Tibial artery (tissue), 4 donors: ENCODE measurements at regions not wholly inside any gene's neighbourhood (a gene's known extent, or its start where the extent isn't known, plus 50 kb on each side); places are given as distances from the start of the nearest gene placed in this dataset.

ENCODE experiments used
- DNase-seq, 2 donors: peaks; one replicate each; pipeline ENCODE4 v3.0.0-alpha.2; 2019
- H3K27ac ChIP-seq, 2 donors: fragments of 200-600 bp; sonication (generic) in 1 of 2; 1 replicate in 1 of 2; 2 replicates in 1 of 2; pipeline ENCODE4 v1.5.1; 2018 to 2019; ENCODE audit warnings: mild to moderate bottlenecking in 1 of 2
- H3K27me3 ChIP-seq, 2 donors: fragments of 200-600 bp; sonication (generic) in 1 of 2; one replicate each; pipeline versions ENCODE4 v1.5.1 to v1.6.0; 2016 to 2019
- H3K36me3 ChIP-seq, 3 donors: fragments of 200-600 bp; sonication (generic) in 2 of 3; one replicate each; pipeline ENCODE4 v1.5.1; 2016 to 2019; ENCODE audit warnings: mild to moderate bottlenecking in 2 of 3
- H3K4me1 ChIP-seq, 4 donors: fragments of 200-600 bp; sonication (generic) in 2 of 4; 1 replicate in 3 of 4; 2 replicates in 1 of 4; pipeline ENCODE4 v1.5.1; 2016 to 2019
- H3K4me3 ChIP-seq, 2 donors: fragments of 200-600 bp; sonication (generic) in 1 of 2; 1 replicate in 1 of 2; 2 replicates in 1 of 2; pipeline ENCODE4 v1.5.1; 2018 to 2019; ENCODE audit warnings: mild to moderate bottlenecking in 2 of 2
- H3K9me3 ChIP-seq, 3 donors: fragments of 200-600 bp; sonication (generic) in 1 of 3; one replicate each; pipeline ENCODE4 v1.5.1; 2016 to 2019
- intact Hi-C: fragments of 100-400 bp; cut with DNase I; formaldehyde crosslinking; loops from one replicate; pipeline ENCODE4 v1.15.0; 2023; ENCODE audit warnings: low total_unique reads
- TF ChIP-seq, protein P1 (sequence below), 2 experiments: fragments of 200-600 bp in 1 of 2; fragments of 450-650 bp in 1 of 2; IDR thresholded peaks; one replicate each; pipeline ENCODE4 v1.5.1; 2017 to 2019; ENCODE audit warnings: antibody characterized with exemption in 2 of 2, mild to moderate bottlenecking in 1 of 2, moderate library complexity in 1 of 2

DNA sequence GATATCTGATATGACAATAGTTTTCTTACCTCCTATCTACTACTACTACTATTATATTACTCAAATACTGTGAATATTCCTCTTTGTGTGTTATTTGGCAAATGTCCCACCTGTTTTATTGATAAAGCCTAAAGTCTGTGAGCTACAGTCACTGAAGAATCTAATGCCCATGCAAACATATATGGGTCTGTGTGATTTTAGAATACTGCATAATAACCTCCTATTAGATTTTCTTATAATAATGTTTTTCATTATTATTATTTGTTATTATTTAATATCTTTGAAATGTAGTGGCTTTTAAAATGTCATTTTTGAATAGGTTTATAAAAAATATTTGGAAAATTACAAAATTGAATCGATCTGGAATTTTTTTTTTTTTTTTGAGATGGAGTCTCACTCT lies 1330.8 kb upstream of the MIR17HG start:
- Histone ChIP-seq H3K27me3 (no peaks in the 10 kb centered on the region), H3K9me3 (peaks cover 0 to 4% (median 0%) of the 10 kb centered on the region in 3 donors), H3K27ac (no peak overlapping the region), H3K36me3 (no peaks in the 10 kb centered on the region), H3K4me3 (no peak overlapping the region), H3K4me1 (no peaks in the 10 kb centered on the region)
- DNase-seq, result no peak
- TF ChIP-seq, protein P1, sequence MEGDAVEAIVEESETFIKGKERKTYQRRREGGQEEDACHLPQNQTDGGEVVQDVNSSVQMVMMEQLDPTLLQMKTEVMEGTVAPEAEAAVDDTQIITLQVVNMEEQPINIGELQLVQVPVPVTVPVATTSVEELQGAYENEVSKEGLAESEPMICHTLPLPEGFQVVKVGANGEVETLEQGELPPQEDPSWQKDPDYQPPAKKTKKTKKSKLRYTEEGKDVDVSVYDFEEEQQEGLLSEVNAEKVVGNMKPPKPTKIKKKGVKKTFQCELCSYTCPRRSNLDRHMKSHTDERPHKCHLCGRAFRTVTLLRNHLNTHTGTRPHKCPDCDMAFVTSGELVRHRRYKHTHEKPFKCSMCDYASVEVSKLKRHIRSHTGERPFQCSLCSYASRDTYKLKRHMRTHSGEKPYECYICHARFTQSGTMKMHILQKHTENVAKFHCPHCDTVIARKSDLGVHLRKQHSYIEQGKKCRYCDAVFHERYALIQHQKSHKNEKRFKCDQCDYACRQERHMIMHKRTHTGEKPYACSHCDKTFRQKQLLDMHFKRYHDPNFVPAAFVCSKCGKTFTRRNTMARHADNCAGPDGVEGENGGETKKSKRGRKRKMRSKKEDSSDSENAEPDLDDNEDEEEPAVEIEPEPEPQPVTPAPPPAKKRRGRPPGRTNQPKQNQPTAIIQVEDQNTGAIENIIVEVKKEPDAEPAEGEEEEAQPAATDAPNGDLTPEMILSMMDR (IDR thresholded peaks at IDR 0.05), result no peak
- intact Hi-C loops, result no loop called here

DNA sequence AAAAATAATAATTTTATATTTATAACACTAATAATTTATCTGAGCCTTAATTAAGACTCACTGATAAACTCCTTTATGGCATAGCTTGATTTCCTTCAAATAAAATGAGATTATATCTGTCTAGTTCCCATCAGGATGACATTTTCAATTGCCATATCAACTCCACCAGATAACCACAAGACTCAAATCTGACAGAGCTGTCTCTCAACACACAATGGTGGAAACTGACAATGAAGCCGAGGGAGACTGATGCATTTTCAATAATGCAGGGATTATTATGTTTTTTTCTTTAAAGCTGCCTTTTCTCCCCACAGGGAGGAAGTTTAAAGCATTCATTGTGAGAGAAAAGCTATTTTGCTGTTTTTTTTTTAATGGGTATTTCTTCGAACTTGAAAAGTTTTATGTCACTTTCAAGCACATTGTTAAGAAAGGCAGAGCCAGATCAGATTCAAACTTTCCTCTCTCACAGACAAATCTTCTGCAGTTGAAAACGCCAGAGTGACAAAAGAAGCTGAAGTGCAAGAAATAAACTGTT lies 1326.9 kb upstream of the MIR17HG start:
- intact Hi-C loops, result no loop called here
- TF ChIP-seq, protein P1 (IDR thresholded peaks at IDR 0.05), result no peak
- H3K4me3 ChIP-seq, result no peak overlapping the region
- H3K27ac ChIP-seq, result no peak overlapping the region
- no peaks in the 10 kb centered on the region for H3K36me3 ChIP-seq
- no peaks in the 10 kb centered on the region for H3K27me3 ChIP-seq
- H3K4me1 ChIP-seq, result no peaks in the 10 kb centered on the region
- DNase-seq, result no peak
- H3K9me3 ChIP-seq, result no peaks in the 10 kb centered on the region

DNA sequence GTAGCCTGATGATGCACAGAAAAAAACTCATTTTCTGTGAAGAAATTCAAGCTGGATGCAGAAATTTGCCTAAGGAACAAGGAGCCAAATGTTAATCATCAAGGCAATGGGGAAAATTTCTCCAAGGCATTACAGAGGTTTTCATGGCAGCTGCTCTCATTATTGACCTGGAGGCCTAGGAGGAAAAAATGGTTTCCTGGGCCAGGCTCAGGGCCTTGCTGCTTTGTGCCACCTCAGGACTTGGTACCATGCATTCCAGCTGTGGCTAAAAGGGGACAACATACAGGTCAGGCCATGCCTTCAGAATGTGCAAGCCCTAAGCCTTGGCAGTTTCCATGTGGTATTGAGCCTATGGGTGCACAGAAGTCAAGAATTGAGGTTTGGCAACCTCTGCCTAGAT lies 1320.1 kb upstream of the MIR17HG start:
- H3K4me1 ChIP-seq, result no peaks in the 10 kb centered on the region
- no peak overlapping the region for H3K27ac ChIP-seq
- TF ChIP-seq, protein P1 (IDR thresholded peaks at IDR 0.05), result no peak
- H3K4me3 ChIP-seq, result no peak overlapping the region
- intact Hi-C loops, result no loop called here
- no peaks in the 10 kb centered on the region for H3K27me3 ChIP-seq
- no peaks in the 10 kb centered on the region for H3K36me3 ChIP-seq
- no peak for DNase-seq
- peaks cover 0 to 9% (median 6%) of the 10 kb centered on the region in 3 donors for H3K9me3 ChIP-seq

DNA sequence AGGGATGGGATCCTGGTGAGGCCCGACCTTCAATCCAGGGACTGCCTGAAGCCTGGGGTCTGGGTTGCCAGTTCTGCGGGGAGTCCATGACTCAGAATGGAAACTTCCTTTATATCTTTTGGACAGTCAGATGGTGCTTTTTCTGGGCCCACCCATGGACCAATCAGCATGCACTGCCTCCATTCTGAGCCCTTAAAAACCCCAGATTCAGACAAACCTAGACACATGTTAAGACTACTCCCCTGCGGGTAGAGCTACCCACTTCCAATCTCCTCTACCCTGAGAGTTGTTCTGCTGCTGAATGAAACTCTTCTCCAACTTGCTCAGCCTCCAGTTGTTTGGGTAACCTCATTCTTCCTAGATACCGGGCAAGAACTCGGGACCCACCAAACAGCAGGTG lies 1315.2 kb upstream of the MIR17HG start:
- Histone ChIP-seq H3K9me3 (peaks cover 0 to 9% (median 5%) of the 10 kb centered on the region in 3 donors), H3K36me3 (no peaks in the 10 kb centered on the region), H3K27me3 (no peaks in the 10 kb centered on the region), H3K27ac (no peak overlapping the region), H3K4me3 (no peak overlapping the region), H3K4me1 (no peaks in the 10 kb centered on the region)
- intact Hi-C loops, result no loop called here
- TF ChIP-seq, protein P1 (IDR thresholded peaks at IDR 0.05), result no peak
- DNase-seq, result no peak

DNA sequence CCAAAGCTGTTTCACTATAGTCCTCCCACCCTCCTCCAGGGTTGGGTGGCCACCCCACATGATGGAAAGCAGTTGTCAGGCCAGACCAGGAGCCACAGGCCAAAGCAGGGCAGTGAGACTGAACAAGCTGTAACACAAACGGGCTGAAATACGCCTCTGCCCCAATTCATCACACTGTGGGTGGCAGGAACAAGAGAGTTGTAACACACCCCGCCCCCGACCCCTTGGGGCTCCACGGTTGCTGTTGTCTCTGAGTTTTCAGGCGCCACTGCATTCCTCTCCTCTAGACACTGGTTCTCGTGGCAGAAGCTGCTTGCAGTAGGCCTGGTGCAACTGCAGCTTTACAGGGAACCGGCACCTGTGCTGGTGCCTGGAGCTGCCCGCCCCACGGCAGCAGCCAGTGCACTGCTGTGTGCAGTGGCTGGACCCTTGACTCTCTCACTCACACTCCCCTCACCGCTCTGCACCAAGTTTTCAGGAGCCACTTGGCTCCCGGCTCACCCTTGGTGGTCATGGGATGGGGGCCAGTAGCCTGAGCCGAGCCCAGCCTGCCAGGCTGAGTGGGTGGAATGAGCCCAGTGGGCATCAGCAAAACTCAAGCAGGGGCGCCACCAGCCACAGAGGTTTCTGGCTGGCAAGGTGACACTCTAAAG lies 1314.5 kb upstream of the MIR17HG start:
- H3K4me1 ChIP-seq, result no peaks in the 10 kb centered on the region
- no peak for DNase-seq
- intact Hi-C loops, result no loop called here
- no peaks in the 10 kb centered on the region for H3K36me3 ChIP-seq
- H3K4me3 ChIP-seq, result no peak overlapping the region
- TF ChIP-seq, protein P1 (IDR thresholded peaks at IDR 0.05), result no peak
- H3K27me3 ChIP-seq, result no peaks in the 10 kb centered on the region
- H3K27ac ChIP-seq, result no peak overlapping the region
- H3K9me3 ChIP-seq, result peaks cover 0 to 3% (median 0%) of the 10 kb centered on the region in 3 donors
